ENCODE measurements at regions not wholly inside any gene's neighbourhood (a gene's known extent, or its start where the extent isn't known, plus 50 kb on each side); places are given as distances from the start of the nearest gene placed in this dataset.

- TF ChIP-seq BATF2 (CRISPR knock-in tag; IDR thresholded peaks at IDR 0.05) (no peak), ATF3 (CRISPR knock-in tag; IDR thresholded peaks at IDR 0.05) (no peak), NR1H2 (CRISPR knock-in tag; IDR thresholded peaks at IDR 0.05; ENCODE audit: borderline replicate concordance, low read depth) (no peak)
Observed at GRCh38 chr9:107953556-107954125, 464.1 kb upstream of the KLF4 start.

All from HepG2 (cell line).